Cerebellar nuclear complex (tissue), 1 donor: ENCODE measurements at regions not wholly inside any gene's neighbourhood (a gene's known extent, or its start where the extent isn't known, plus 50 kb on each side); places are given as distances from the start of the nearest gene placed in this dataset.
"Not testable (repeated sequence)": the region's sequence is repeated elsewhere in the genome, so short reads cannot be mapped to it uniquely, and the experiment has no call there.

Experiments
- DNase-seq, 2 experiments: peaks; one replicate each; lab custom pipeline; 2025; lab: John Stamatoyannopoulos, UW

DNA sequence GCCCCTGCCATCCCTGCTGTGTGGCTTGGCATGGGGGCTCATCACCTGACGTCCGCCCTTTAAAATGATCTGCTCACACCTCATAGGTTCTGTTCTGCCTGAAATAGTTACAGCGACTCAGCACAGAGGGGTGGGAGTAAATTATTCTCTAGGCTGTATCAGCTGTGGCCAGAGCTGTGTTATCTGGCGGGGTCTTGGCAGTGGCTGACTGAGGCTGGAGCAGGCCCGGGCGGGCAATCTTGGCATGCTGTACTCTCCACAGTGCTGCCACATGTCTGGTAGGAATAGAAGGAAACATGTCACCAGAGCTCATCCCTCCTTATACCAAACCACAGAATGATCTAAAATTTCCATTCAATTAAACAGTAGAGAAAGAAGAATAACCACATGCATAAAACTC lies 499.9 kb upstream of the LMCD1 start:
- no peak for DNase-seq

DNA sequence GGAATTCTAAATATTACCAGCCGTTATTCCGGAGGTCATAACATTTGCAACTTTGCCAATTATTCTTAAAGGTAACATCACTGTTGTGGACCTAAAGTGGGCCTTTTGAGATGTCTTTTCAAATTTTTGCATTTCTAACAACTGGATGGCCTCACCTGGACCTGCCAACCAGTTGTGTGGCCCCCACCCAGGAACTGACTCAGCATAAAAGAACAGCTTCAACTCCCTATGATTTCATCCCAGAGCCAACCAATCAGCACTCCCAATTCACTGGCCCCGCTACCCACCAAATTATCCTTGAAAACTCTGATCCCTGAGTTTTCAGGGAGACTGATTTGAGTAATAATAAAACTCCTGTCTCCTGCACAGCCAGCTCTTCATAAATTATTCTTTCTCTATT lies 489.7 kb upstream of the LMCD1 start:
- no peak for DNase-seq

DNA sequence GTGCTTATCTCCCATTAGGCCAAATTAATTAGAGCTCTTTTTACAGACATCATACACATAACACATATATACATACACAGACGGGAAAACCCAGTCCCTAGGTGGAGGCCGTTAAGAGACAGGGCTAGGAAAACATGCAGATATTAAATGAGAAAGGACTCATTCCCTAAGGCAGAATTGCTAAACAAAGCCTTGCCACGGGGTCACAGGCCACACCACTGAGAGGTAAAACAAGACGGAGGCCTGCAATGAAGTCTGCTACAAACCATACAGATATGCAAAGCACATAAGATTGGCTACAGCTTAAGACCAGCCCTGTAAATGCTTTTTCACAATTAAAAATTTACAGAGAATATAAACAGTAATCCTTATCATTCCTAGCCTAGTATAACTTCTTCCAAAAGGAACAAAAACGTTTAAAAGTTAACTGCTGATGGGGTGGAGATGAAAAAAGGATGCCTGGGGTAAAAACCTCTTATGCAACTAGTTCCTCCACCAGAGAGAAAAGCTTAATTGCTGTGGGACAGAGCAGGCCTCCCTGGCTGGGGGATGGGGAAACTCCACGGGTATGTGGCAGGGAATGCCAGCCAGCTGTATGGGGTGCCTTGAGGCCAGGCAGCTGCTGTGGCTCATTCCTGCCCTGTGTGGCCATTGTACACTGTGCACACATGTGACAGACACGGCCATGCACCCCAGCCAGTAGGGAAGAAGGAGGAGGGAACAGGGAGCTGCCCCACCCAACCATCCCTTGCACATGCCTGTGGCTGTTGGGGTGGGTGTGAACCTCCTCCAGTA lies 481.4 kb upstream of the LMCD1 start:
- DNase-seq: no peak

DNA sequence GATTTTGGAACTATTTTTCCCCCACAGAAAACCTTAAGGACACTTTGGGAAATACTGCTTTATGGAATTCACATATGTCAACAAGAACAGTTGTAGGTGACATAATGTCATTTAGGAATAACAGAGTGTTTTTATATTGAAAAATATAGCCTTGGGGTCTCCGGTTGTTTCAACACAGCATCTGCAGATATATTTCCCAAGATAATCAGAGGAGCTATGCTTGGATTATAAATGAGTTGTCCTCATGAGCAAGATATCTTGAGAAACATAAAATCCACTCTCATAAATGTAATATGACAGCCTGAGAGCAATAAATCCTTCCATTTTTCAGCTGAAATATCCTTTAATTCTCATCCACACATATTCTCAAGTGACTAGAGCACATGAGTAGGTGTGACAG lies 473.7 kb upstream of the LMCD1 start:
- no peak for DNase-seq

DNA sequence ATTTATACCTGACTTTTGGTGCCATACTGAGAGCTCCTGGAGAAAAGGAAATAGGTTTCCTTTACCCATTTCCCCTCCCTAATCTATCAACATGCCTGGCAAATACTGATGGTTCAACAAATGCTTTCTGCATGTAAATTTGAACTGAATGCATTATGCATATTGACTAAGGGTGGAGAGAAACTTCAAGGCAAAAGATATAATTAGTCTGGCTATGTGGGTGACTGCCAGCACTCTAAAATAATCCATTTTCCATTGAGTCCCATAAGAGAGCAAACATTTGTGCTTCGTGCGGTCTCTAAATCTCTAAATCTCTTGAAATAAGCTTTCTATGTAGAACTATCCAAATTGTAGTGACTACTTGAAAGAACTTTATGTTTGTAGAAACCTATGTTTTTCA lies 451.3 kb upstream of the LMCD1 start:
- no peak for DNase-seq

DNA sequence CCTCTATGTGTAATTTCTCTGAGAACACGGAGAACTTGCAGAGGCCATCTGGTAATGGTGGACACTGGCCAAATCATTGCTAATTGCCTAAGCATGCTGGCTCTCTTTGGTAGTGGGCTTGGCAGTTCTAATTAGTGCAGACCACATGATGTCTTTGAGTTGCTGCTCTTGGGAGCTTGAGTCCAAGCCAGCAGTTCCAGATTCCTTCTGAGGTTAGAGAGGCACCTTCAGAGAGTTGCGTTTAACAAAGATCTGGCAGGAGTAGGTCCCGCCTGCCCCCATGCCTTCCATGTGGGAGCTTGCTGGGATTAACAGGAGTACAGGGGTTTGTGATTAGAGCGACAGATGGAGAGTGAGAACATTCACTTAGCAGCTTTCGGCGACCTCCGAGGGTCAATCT lies 449.0 kb upstream of the LMCD1 start:
- peak; percentile 12 to 26 for DNase-seq

DNA sequence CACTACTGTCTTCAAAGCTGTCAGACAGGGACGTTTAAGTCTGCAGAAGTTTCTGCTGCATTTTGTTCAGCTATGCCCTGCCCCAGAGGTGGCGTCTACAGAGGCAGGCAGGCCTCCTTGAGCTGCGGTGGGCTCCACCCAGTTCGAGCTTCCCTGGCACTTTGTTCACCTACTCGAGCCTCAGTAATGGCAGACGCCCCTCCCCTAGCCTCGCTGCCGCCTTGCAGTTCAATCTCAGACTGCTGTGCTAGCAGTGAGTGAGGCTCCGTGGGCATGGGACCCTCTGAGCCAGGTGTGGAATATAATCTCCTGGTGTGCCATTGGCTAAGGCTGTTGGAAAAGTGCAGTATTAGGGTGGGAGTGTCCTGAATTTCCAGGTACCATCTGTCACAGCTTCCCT lies 433.5 kb upstream of the LMCD1 start:
- DNase-seq: not testable (repeated sequence)

DNA sequence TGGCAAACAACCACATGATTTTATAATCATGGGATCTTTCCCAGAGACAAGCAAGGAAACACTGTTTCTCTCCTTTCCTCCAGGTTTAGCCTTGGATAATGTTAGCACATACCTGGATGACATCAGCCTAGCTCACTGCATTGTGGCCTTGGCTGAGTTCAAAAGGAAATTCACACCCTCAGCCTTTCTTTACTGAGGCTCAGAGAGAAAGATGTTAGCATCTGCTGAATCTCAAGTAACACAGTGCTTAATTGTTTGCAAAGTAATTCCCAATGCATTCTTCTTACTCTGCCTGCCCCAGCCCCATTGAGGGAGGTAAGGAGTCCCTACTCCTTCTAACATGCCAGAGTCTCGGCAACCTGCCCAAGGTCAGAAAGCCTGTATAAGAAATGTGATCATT lies 432.2 kb upstream of the LMCD1 start:
- DNase-seq: no peak

DNA sequence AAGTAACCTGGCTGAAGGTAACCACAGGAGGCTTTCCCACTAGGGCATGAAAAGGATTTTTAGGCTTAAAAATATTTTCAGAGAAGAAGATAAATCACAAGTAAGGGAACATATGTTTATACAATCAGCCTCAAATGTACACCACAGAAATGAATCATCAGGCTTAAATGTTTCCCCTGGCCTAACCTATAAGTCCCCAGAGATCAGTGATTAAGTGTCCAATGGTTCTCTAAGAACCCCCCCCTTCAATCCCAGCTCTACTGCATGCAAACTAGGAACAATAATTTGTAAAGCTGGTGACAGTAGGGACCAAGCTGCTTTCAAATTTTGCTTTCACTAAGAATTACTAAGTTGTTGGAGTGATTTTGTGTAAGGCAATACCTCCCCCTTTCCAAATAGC lies 431.6 kb upstream of the LMCD1 start:
- no peak for DNase-seq

DNA sequence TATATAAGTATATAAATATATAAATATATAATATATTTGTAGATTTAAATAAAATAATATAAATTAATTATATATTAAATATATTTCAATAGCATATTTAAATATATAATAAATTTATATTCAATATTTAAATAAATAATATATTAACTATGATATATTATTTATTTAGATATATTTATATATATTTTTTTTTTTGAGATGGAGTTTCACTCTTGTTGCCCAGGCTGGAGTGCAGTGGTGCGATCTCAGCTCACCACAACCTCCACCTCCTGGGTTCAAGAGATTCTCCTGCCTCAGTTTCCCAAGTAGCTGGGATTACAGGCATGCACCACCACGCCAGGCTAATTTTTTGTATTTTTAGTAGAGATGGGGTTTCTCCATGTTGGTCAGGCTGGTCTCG lies 426.9 kb upstream of the LMCD1 start:
- not testable (repeated sequence) for DNase-seq

DNA sequence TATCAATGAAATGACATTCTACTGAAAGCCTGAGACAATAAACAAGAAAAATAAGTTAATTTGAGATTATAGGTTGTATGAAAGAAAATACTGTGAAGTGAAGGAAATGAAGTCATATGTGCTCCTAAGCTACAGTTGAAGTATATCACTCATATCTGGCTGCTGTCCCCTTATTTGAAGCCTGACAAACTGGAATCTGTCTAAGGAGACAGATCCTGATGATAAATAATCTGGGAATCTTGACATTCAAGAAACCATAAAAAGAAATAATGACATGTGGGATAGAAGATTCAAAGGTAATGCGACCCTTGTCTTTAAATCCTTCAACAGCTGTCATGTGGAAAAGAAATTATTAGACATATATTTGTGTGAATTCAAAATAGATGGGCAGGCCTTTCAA lies 424.5 kb upstream of the LMCD1 start:
- no peak for DNase-seq

DNA sequence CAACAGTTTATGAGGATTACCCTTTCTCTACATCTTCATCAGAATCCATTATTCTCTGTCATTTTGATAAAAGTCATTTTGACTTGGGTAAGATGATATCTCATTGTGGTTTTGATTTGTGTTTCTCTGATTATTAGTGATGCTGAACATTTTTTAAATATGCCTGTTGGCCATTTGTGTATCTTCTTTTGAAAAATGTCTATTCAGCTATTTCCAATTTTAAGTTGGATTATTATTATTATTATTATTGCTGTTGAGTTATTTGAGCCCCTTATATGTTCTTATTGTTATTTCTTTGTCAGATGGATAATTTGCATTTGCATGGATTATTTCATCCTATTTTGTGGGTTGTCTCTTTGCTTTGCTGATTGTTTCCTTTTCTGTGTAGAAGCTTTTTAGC lies 421.2 kb upstream of the LMCD1 start:
- no peak for DNase-seq

DNA sequence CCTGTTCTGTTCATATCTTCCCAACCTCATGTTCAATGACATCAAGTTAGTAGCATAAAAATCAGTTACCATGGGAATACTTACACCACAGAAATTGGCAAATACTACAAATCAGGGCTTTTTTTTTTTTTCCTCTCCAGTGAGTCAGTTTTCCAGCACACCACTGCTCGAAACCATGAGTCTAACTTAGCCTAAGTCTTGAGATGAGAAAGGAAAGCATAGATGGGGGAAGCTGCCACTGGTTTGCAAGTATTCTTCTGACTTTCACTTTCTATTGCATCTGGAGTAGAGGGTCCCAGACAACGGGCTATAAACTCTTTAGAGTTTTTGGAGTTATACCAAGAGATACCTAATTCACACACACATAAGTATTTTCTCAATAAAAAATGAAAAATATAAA lies 416.1 kb upstream of the LMCD1 start:
- no peak for DNase-seq

DNA sequence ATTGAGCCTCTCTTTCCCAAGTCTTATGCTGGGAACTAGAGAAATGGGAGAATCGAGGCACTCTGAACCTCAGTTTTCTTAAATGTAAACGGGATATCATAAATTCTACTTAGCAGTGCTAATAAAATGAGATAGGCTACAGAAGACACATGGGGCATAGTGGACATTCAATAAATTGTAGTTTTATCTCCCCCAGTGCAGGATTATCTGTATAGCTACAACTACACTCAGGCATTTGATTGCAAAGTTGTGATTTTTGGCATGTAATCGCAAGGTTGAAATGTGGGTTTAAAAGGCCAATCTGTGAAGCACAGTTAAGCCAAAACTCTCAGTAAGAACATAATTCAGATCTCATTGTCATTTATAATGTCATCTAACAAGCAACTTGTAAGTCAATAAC lies 413.7 kb upstream of the LMCD1 start:
- no peak for DNase-seq

DNA sequence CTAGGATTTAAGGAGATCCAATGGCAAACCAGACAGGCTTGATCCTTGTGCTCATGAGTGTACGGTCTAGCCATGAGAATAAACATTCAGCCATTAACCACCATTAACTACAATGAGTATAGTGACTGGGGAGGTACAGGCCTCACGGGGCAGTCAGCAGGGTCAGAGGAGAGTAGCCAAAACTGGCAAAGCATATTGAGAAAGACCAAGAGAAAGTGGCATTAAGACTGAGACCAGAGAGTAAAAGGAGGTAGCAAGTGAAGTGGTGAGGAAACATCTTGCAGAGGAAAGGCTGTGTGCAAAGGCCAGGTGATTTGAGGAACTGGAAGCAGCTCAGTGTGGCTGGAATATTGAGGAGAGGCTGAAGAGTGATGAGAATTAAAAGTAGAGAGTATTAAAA lies 407.2 kb upstream of the LMCD1 start:
- DNase-seq: no peak

DNA sequence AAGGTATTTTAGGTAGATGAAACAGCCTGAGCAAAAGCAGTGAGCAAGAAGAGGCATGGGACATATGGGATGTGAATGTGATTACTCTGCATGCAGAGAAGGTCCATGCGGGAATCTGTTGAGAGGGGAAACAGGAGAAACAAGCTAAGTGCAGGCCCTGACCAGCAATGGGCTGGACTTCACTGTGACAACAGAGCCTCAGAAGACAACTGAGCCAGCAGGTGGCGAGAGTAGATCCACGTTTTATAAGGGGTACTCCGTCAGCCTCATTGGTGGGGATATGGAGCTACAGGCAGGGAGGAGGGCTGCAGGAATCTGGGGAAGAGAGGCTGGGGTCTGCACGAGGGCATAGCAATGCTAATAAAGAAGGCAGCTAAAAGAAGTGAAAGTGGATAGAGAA lies 405.9 kb upstream of the LMCD1 start:
- no peak for DNase-seq

DNA sequence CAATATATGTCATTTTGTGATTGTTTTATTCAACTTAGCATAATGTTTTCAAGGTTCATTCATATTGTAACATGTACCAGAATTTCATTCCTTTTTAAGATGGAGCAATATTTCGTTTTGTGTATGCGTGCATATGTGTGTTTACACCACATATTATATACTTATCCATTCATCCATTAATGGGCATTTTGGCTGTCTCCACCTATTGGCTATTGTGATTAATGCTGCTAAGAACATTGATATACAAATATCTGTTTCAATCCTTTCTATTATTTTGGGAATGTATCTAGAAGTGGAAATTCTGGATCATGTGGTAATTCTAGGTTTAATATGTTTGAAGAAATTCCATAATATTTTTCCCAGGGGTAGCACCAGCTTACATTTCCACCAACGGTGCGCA lies 403.9 kb upstream of the LMCD1 start:
- no peak for DNase-seq

DNA sequence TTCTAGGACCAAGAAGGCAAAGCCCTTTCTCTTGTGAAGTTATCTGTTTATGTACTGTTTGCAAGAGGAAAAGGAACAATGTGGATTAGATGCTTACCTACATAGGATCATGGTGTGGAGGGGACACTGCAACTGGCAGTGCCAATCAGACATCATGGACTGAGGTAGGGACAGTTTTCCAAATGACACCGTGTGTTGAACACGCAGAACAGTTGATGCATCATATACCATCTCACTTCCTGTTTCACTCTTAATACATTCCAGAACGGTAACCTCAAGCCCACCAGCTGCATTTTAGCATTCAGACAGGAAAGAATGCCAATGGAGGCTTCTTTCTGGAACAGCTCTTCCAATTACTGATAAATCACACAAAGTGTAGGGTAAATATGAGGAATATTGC lies 397.7 kb upstream of the LMCD1 start:
- no peak for DNase-seq

DNA sequence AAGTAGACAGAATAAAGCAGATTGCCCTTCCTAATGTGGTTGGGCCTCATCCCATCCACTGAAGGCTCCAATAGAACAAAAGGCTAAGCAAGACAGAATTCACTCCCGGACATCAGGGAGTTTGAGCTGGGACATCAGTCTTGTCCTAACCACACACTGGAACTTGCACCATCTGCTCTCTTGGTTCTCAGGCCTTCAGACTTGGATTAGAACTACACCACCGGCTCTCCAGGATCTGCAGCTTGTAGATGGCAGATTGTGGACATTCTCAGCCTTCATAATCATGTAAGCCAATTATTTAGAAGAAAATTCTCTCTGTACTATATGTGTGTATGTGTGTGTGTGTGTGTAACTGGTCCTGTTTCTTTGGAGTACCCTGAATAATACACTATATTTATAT lies 394.7 kb upstream of the LMCD1 start:
- DNase-seq: no peak

DNA sequence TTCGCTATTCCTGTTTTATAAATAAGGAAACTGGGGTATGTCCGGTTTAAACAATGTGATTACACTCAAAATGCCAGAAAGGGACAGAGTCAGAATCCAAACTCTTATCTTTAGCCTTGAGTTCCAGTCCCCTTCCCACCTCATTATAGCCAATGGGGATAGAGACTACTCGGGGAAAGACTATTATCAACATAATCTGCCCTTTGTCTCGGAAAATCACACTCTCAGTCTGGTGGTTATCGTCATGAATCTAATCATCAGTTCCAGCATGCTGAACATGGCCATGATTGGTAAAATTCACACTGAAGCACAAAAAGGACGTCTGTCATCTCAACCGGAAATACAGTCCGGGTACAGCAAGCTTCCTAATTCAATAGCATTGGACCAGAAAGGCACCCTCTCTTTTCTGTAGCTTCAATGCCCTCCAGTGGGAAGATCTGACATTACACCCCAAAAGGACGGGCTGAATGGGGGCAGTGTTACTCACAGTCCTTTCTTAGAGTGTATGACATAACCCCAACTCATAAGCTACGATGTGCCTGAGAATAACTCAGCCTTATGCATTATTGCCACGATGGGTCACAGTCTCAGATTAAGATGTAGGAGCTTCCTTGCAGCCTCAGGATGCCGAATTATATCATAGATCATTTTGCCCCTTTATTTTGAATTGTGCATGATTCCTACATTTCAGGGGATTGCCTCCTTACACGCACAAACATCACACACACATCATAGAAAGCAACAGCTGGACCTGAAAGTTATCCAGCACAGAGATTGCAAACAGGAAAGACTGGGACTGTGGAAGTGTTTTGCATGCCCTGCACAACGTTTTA lies 390.4 kb upstream of the LMCD1 start:
- no peak for DNase-seq

DNA sequence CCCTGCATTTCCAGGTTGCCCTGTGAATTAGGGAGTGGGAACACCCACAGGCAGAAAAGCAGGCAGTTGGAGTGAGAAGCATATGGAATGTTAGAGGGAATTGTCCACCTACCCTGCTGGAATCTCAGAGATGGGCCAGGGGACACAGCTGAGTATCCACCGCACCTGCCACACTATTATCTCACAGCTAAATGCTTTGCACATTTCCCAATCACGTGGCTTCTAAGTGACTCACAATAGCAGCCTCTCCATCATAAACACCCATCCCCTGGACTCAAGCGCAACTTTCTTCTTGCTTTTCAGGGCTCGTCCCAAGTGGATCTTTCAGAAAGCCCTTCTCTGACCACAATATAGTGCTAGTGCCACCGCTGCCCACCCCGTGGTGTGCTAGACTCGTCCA lies 389.0 kb upstream of the LMCD1 start:
- no peak for DNase-seq

DNA sequence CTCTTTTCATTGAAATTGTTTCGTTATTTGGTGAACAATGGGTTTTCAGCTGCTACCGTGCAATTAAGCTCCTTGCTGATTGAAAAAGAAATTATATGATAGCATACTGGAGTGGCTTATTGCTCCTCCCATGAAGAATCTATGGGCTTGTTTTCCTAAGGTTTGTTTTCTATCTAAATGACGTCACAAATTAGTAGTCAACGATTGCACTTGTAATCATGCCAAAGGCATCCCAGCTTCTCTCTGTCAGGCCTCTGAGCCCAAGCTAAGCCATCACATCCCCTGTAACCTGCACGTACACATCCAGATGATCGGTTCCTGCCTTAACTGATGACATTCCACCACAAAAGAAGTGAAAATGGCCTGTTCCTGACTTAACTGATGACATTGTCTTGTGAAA lies 388.0 kb upstream of the LMCD1 start:
- no peak for DNase-seq

DNA sequence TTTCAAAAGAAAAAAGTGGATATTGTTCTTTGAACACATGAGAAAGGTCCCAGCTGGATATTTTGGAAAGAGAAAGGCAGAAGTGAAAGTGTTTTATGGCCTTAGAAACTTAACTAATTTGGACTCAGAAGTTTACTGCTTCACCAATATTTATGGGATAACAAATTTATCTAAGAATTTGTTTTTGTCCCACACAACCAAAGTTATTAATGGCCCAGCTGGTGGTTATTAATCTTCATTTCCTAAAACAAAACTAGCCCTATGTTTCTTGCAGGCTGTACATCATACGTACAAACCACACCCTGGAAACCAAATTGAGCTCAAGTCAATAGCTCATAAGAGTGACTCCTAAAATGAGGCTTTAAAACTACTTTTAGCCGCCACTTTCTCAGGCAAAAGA lies 372.9 kb upstream of the LMCD1 start:
- no peak for DNase-seq

DNA sequence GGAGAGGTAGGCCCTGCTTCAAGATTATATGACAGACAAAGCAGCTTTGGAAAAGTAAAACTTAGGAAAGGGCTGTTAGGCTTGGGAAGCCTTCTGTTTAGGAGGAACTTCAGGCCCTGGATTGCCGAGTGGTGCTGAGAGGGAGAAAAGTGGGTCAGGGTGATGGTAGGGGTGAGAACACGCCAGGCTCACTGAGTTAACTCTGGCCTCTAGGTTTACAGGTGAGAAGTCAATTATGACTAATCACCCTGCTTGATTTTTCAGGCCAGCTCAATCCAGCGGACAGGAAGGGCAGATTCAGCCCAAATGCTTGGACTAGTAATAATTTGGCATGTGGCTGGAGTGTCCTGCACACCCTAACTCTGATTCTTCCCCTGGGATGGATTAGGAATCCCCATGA lies 365.1 kb upstream of the LMCD1 start:
- DNase-seq: no peak
